DMS114 treated with DMSO at 0.1 percent for 48 hours (cell line): ENCODE measurements at regions not wholly inside any gene's neighbourhood (a gene's known extent, or its start where the extent isn't known, plus 50 kb on each side); places are given as distances from the start of the nearest gene placed in this dataset.
A peak's percentile ranks its signal among the peaks of the same experiment; 100 is the strongest.

Source experiments
- DNase-seq: peaks from one replicate; lab custom pipeline; 2025; ENCODE audit not compliant: unreplicated experiment; lab: John Stamatoyannopoulos, UW

GRCh38 chr11:123258877-123259276 is 63.8 kb upstream of the CLMP start:
- no peak for DNase-seq

- no peak for DNase-seq
Measured at GRCh38 chr11:123257370-123257769, 62.3 kb upstream of the CLMP start.

- DNase-seq = no peak
Measured at GRCh38 chr11:123255909-123256308, 60.9 kb upstream of the CLMP start.

- DNase-seq = no peak
Measured at GRCh38 chr11:123254357-123254756, 59.3 kb upstream of the CLMP start.

- no peak for DNase-seq
Measured at GRCh38 chr11:123253911-123254310, 58.9 kb upstream of the CLMP start.

- DNase-seq = no peak
Measured at GRCh38 chr11:123253223-123253622, 58.2 kb upstream of the CLMP start.

GRCh38 chr11:123251657-123252344 is 56.8 kb upstream of the CLMP start:
- no peak for DNase-seq

- no peak for DNase-seq
Measured at GRCh38 chr11:123250892-123251656, 56.0 kb upstream of the CLMP start.

GRCh38 chr11:123249354-123249753 is 54.3 kb upstream of the CLMP start:
- no peak for DNase-seq

GRCh38 chr11:123247813-123248379 is 52.8 kb upstream of the CLMP start:
- no peak for DNase-seq

- DNase-seq = no peak
Measured at GRCh38 chr11:123247496-123247799, 52.4 kb upstream of the CLMP start.

GRCh38 chr11:123246749-123247495 is 51.9 kb upstream of the CLMP start:
- DNase-seq = peak; percentile 37

GRCh38 chr11:123245567-123245966 is 50.5 kb upstream of the CLMP start:
- no peak for DNase-seq
